Fibroblast of peridontal ligament (primary cell): ENCODE measurements at regions not wholly inside any gene's neighbourhood (a gene's known extent, or its start where the extent isn't known, plus 50 kb on each side); places are given as distances from the start of the nearest gene placed in this dataset.
"Not testable (repeated sequence)": the region's sequence is repeated elsewhere in the genome, so short reads cannot be mapped to it uniquely, and the experiment has no call there.

Source experiments
- DNase-seq: peaks from one replicate; pipeline ENCODE4 v3.0.0-alpha.2; 2010; ENCODE audit errors: extremely low read depth

GRCh38 chrX:139026811-139027210 lies 315.3 kb upstream of the FGF13 start:
- no peak for DNase-seq

- DNase-seq, result no peak
Observed at GRCh38 chrX:139026406-139026805, 314.9 kb upstream of the FGF13 start.

GRCh38 chrX:139025816-139026215 lies 314.3 kb upstream of the FGF13 start:
- DNase-seq, result no peak

GRCh38 chrX:139023531-139023930 lies 312.0 kb upstream of the FGF13 start:
- no peak for DNase-seq

GRCh38 chrX:139020801-139021200 lies 309.3 kb upstream of the FGF13 start:
- no peak for DNase-seq

GRCh38 chrX:139018436-139018835 lies 306.9 kb upstream of the FGF13 start:
- DNase-seq, result no peak

- DNase-seq, result no peak
Observed at GRCh38 chrX:139015627-139016026, 304.1 kb upstream of the FGF13 start.

- DNase-seq, result no peak
Observed at GRCh38 chrX:139008185-139008584, 296.7 kb upstream of the FGF13 start.

- not testable (repeated sequence) for DNase-seq
Observed at GRCh38 chrX:139003856-139004527, 292.5 kb upstream of the FGF13 start.

- DNase-seq, result no peak
Observed at GRCh38 chrX:139002319-139002718, 290.8 kb upstream of the FGF13 start.

- DNase-seq, result no peak
Observed at GRCh38 chrX:138996268-138996667, 284.8 kb upstream of the FGF13 start.

- no peak for DNase-seq
Observed at GRCh38 chrX:138995458-138995857, 283.9 kb upstream of the FGF13 start.

GRCh38 chrX:138990425-138990824 lies 278.9 kb upstream of the FGF13 start:
- not testable (repeated sequence) for DNase-seq

GRCh38 chrX:138986866-138987265 lies 275.3 kb upstream of the FGF13 start:
- no peak for DNase-seq

GRCh38 chrX:138986235-138986634 lies 274.7 kb upstream of the FGF13 start:
- no peak for DNase-seq

GRCh38 chrX:138982365-138982764 lies 270.8 kb upstream of the FGF13 start:
- no peak for DNase-seq

- DNase-seq, result no peak
Observed at GRCh38 chrX:138964501-138964900, 253.0 kb upstream of the FGF13 start.

- not testable (repeated sequence) for DNase-seq
Observed at GRCh38 chrX:138962419-138962818, 250.9 kb upstream of the FGF13 start.

GRCh38 chrX:138954976-138955375 lies 243.5 kb upstream of the FGF13 start:
- DNase-seq, result no peak

GRCh38 chrX:138946926-138947325 lies 235.4 kb upstream of the FGF13 start:
- no peak for DNase-seq

- no peak for DNase-seq
Observed at GRCh38 chrX:138945219-138945618, 233.7 kb upstream of the FGF13 start.

GRCh38 chrX:138939038-138939437 lies 227.5 kb upstream of the FGF13 start:
- DNase-seq, result no peak

- no peak for DNase-seq
Observed at GRCh38 chrX:138938003-138938402, 226.5 kb upstream of the FGF13 start.

- DNase-seq, result no peak
Observed at GRCh38 chrX:138931212-138931611, 219.7 kb upstream of the FGF13 start.
